ENCODE measurements at regions not wholly inside any gene's neighbourhood (a gene's known extent, or its start where the extent isn't known, plus 50 kb on each side); places are given as distances from the start of the nearest gene placed in this dataset.

DNA sequence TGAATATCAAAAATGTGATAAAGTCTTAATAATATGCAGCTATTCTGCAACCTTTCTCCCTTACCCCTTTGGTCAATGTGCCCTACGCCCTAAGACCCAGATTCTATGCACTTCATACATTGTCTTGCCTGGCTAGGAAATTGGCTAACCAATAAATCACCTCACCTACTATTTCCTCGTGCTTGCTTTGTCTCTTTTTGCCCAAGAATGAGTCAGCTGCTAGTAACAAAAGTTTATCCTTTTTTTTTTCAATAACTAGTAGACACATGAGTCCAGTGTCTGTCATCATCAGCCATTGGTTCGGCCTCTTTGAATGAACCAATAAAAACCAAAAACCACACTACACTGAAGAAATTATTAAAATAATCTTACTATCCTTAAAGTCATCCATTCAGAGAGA, 387.1 kb downstream of the PPP3CA start:
- DNase-seq (ENCODE audit: low read depth), result no peak
- ChIA-PET CTCF (no interaction called here), POLR2A (no interaction called here)
- TF ChIP-seq, protein P1, sequence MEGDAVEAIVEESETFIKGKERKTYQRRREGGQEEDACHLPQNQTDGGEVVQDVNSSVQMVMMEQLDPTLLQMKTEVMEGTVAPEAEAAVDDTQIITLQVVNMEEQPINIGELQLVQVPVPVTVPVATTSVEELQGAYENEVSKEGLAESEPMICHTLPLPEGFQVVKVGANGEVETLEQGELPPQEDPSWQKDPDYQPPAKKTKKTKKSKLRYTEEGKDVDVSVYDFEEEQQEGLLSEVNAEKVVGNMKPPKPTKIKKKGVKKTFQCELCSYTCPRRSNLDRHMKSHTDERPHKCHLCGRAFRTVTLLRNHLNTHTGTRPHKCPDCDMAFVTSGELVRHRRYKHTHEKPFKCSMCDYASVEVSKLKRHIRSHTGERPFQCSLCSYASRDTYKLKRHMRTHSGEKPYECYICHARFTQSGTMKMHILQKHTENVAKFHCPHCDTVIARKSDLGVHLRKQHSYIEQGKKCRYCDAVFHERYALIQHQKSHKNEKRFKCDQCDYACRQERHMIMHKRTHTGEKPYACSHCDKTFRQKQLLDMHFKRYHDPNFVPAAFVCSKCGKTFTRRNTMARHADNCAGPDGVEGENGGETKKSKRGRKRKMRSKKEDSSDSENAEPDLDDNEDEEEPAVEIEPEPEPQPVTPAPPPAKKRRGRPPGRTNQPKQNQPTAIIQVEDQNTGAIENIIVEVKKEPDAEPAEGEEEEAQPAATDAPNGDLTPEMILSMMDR (IDR thresholded peaks at IDR 0.05; ENCODE audit: insufficient read depth, low read depth, low read length), result no peak
- Histone ChIP-seq H3K4me3 (ENCODE audit: low read depth, low read length) (no peak overlapping the region), H3K27me3 (ENCODE audit: control insufficient read depth, insufficient read depth, low read length) (no peaks in the 10 kb centered on the region), H3K36me3 (ENCODE audit: control insufficient read depth, insufficient read depth, low read length) (no peaks in the 10 kb centered on the region)

DNA sequence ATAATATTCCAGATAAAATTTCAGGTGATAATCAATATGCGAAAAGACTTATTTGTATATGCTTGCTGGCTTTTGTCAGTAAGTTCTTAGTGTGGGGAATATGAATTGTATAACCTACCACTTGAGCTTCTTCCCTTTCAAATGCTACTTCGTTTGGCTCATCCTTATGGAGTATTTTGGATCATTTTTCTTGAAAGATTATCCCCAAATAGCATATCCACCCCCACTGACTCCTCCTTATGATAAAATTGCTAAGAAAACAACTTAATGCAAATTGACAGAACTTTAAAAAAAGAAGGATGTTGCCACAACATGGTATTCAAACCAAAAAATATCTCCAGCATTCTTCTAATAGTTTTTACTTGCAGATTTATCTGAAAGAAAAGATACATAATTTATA, 393.3 kb downstream of the PPP3CA start:
- Histone ChIP-seq H3K4me3 (ENCODE audit: low read depth, low read length) (no peak overlapping the region), H3K27me3 (ENCODE audit: control insufficient read depth, insufficient read depth, low read length) (no peaks in the 10 kb centered on the region), H3K36me3 (ENCODE audit: control insufficient read depth, insufficient read depth, low read length) (no peaks in the 10 kb centered on the region)
- DNase-seq (ENCODE audit: low read depth), result no peak
- ChIA-PET POLR2A (no interaction called here), CTCF (no interaction called here)
- TF ChIP-seq, protein P1 (IDR thresholded peaks at IDR 0.05; ENCODE audit: insufficient read depth, low read depth, low read length), result no peak

DNA sequence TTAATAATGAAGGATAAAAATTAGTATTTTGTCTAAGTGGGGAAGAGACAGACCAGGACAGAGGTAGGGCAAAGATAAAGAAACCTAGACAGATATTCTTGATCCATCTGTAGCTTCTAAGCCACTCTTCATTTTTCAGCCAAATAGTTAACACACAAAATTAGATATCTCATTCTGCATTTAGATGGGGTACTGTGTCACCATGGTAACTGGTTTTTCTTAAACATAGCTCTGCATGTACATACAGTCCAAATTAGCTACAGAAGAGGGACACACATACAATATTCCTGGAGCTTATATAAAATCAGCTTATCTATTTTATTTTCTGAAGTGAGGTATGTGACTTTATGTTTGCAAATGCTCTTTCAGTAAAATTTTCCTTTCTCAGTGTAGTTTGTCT, 393.7 kb downstream of the PPP3CA start:
- ChIA-PET CTCF (no interaction called here), POLR2A (interaction anchor here (0.8 kb wide), 1 partner anchor 468 kb away, joined by 3 read pairs; no protein-coding TSS in a partner anchor)
- no peaks in the 10 kb centered on the region for H3K27me3 ChIP-seq (ENCODE audit: control insufficient read depth, insufficient read depth, low read length)

DNA sequence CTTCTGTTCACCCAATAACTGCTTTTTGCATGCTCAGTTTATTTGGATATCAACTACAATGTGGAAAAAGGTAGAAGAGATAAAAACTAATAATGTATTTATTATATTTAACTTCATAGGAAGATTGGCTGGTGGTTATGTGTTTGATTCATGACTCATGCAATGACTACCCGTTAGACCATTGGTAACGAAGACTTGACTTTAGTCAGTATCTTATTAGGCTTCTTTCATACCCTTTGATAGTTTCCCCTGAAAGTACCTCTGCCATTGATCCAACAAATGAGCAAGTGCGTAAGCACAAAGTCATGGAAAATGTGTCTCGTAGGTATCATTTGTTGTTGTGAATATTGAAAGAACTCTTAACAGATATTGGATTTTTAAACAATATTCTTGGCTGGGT, 394.7 kb downstream of the PPP3CA start:
- TF ChIP-seq, protein P1 (IDR thresholded peaks at IDR 0.05; ENCODE audit: insufficient read depth, low read depth, low read length), result no peak
- ChIA-PET CTCF (no interaction called here), POLR2A (interaction anchor here (0.8 kb wide), 1 partner anchor 467 kb away, joined by 3 read pairs; no protein-coding TSS in a partner anchor)
- no peak overlapping the region for H3K4me3 ChIP-seq (ENCODE audit: low read depth, low read length)
- no peaks in the 10 kb centered on the region for H3K36me3 ChIP-seq (ENCODE audit: control insufficient read depth, insufficient read depth, low read length)
- no peak for DNase-seq (ENCODE audit: low read depth)
- no peaks in the 10 kb centered on the region for H3K27me3 ChIP-seq (ENCODE audit: control insufficient read depth, insufficient read depth, low read length)

More for the DNA sequence above, 393.7 kb downstream of the PPP3CA start:
- Histone ChIP-seq H3K4me3 (ENCODE audit: low read depth, low read length) (no peak overlapping the region), H3K36me3 (ENCODE audit: control insufficient read depth, insufficient read depth, low read length) (no peaks in the 10 kb centered on the region)
- DNase-seq (ENCODE audit: low read depth), result no peak
- TF ChIP-seq, protein P1 (IDR thresholded peaks at IDR 0.05; ENCODE audit: insufficient read depth, low read depth, low read length), result no peak

DNA sequence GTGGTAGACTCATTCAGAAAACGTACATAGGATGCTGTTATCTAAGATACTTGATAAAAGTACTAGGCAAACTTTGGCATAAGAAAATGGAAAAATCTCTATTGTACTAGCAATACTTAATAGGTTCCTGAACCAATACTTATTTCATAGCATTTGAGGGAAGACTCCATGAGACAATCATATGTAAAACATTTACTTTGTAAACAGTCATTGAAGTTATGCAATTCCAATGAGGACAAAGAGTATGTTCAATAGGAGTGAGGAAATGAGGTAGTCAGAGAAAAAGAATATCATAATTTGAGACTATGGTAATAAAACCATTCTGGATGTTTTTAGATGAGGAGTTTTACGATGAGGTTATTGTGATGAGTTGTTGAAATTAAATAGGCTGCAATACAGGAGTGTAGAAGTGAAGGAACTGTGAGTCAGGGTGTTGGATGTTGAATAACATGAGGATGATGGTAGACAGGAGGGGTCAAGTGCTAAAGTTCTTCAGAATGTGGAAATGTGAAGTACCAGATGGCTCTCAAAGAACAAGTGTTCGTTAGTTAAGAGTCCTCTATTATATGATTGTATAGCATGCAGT, 397.9 kb downstream of the PPP3CA start:
- POLR2A ChIA-PET, result no interaction called here
- peak; percentile 78 for DNase-seq (ENCODE audit: low read depth)
- no peak overlapping the region for H3K4me3 ChIP-seq (ENCODE audit: low read depth, low read length)

More for the DNA sequence above, 397.9 kb downstream of the PPP3CA start:
- H3K27me3 ChIP-seq (ENCODE audit: control insufficient read depth, insufficient read depth, low read length), result no peaks in the 10 kb centered on the region
- no peaks in the 10 kb centered on the region for H3K36me3 ChIP-seq (ENCODE audit: control insufficient read depth, insufficient read depth, low read length)
- CTCF ChIA-PET, result no interaction called here
- TF ChIP-seq, protein P1 (IDR thresholded peaks at IDR 0.05; ENCODE audit: insufficient read depth, low read depth, low read length), result no peak
